B cell (primary cell): ENCODE measurements at regions not wholly inside any gene's neighbourhood (a gene's known extent, or its start where the extent isn't known, plus 50 kb on each side); places are given as distances from the start of the nearest gene placed in this dataset.

Experiments used
- ATAC-seq: fragments of 200-7000 bp; cut with Tn5 transposase; one replicate; pipeline ENCODE4 v1.10.0; 2021; ENCODE audit warnings: low read depth, mild to moderate bottlenecking, moderate number of reproducible peaks, moderate library complexity
- CTCF ChIA-PET: fragments of 350-600 bp; sonication (Branson Sonifier 250); formaldehyde crosslinking; loops from one replicate; lab custom pipeline; 2021; ENCODE audit warnings: antibody characterized with exemption, inconsistent platforms; lab: Charles Lee
- POLR2A ChIA-PET: fragments of 350-600 bp; sonication (Branson Sonifier 250); formaldehyde crosslinking; loops from one replicate; lab custom pipeline; 2021; ENCODE audit warnings: antibody characterized with exemption; lab: Charles Lee
- DNase-seq: peaks from one replicate; pipeline ENCODE4 v3.0.0; 2013
- H2AFZ ChIP-seq: 2 replicates; pipeline ENCODE4 v1.6.1; 2012; ENCODE audit warnings: mild to moderate bottlenecking, low read depth, low read length; ENCODE audit not compliant: insufficient read depth, poor library complexity, severe bottlenecking
- H3K27ac ChIP-seq, 2 donors: 1 replicate in 1 of 2; 2 replicates in 1 of 2; pipeline ENCODE4 v1.5.1; 2012 to 2013; ENCODE audit warnings: low read length in 2 of 2, mild to moderate bottlenecking in 2 of 2, moderate library complexity in 1 of 2
- H3K27me3 ChIP-seq, 4 experiments: fragments of 200-600 bp in 1 of 4; sonication (generic) in 1 of 4; replicated peaks in 1 of 4; 1 replicate in 2 of 4; 2 replicates in 2 of 4; pipeline versions ENCODE4 v1.6.1 to v1.7.0; 2013 to 2016; ENCODE audit warnings: low read length in 3 of 4, mild to moderate bottlenecking in 2 of 4, mixed read lengths in 1 of 4, moderate library complexity in 1 of 4; ENCODE audit not compliant: insufficient read depth in 4 of 4, control insufficient read depth in 3 of 4; ENCODE audit errors: control extremely low read depth in 1 of 4
- H3K36me3 ChIP-seq, 2 experiments: replicated peaks in 1 of 2; 1 replicate in 1 of 2; 2 replicates in 1 of 2; pipeline versions ENCODE4 v1.6.1 to v1.7.1; 2013; ENCODE audit warnings: low read length in 1 of 2; ENCODE audit not compliant: insufficient read depth in 2 of 2, control insufficient read depth in 1 of 2; ENCODE audit errors: control extremely low read depth in 1 of 2, extremely low read depth in 1 of 2
- H3K4me1 ChIP-seq, 2 donors: fragments of 200-600 bp in 1 of 2; sonication (generic) in 1 of 2; 1 replicate in 1 of 2; 2 replicates in 1 of 2; pipeline versions ENCODE4 v1.5.1 to v1.6.1; 2013 to 2017; ENCODE audit warnings: low read length in 2 of 2; ENCODE audit not compliant: control insufficient read depth in 2 of 2, insufficient read depth in 2 of 2
- H3K4me2 ChIP-seq: replicated peaks from 2 replicates; pipeline ENCODE3; 2012; ENCODE audit warnings: mild to moderate bottlenecking, low read depth, low read length; ENCODE audit not compliant: poor library complexity, severe bottlenecking
- H3K4me3 ChIP-seq, 5 experiments: fragments of 200-600 bp in 1 of 5; sonication (generic) in 1 of 5; 1 replicate in 3 of 5; 2 replicates in 2 of 5; pipeline versions ENCODE4 v1.5.1 to v1.7.0; 2011 to 2016; ENCODE audit warnings: low read length in 4 of 5, mild to moderate bottlenecking in 4 of 5, low read depth in 2 of 5, control low read depth in 1 of 5, moderate library complexity in 1 of 5; ENCODE audit not compliant: insufficient read depth in 1 of 5; ENCODE audit errors: control extremely low read depth in 1 of 5, extremely low read depth in 1 of 5
- H3K79me2 ChIP-seq: fragments of 200-600 bp; sonication (generic); one replicate; pipeline ENCODE4 v1.6.0; 2016; ENCODE audit warnings: low read length; ENCODE audit not compliant: control insufficient read depth, insufficient read depth
- H3K9ac ChIP-seq: fragments of 200-600 bp; sonication (generic); 2 replicates; pipeline ENCODE4 v1.6.1; 2017; ENCODE audit warnings: mild to moderate bottlenecking, low read length, moderate library complexity
- H3K9me3 ChIP-seq, 3 donors: one replicate each; pipeline versions ENCODE4 v1.6.1 to v1.7.1; 2013; ENCODE audit warnings: low read length in 2 of 3; ENCODE audit not compliant: control insufficient read depth in 2 of 3, insufficient read depth in 1 of 3; ENCODE audit errors: control extremely low read depth in 1 of 3
- H4K20me1 ChIP-seq: 2 replicates; pipeline ENCODE4 v1.6.0; 2012; ENCODE audit warnings: mild to moderate bottlenecking, low read length; ENCODE audit not compliant: insufficient read depth, control insufficient read depth, poor library complexity, severe bottlenecking
- H3K27ac Mint-ChIP-seq: one replicate; pipeline ENCODE4 v1.8.0; 2021; ENCODE audit warnings: mixed read lengths
- H3K27me3 Mint-ChIP-seq: one replicate; pipeline ENCODE4 v1.8.0; 2021; ENCODE audit warnings: mixed read lengths
- H3K4me1 Mint-ChIP-seq: one replicate; pipeline ENCODE4 v1.8.0; 2021; ENCODE audit warnings: mixed read lengths
- H3K4me3 Mint-ChIP-seq: one replicate; pipeline ENCODE4 v1.8.0; 2021; ENCODE audit warnings: mixed read lengths
- H3K9me3 Mint-ChIP-seq: one replicate; pipeline ENCODE4 v1.8.0; 2022; ENCODE audit warnings: mixed read lengths; ENCODE audit not compliant: insufficient read depth
- EZH2 ChIP-seq: IDR thresholded peaks from 2 replicates; pipeline ENCODE4 v1.6.1; 2012; ENCODE audit warnings: borderline replicate concordance, low read depth, mild to moderate bottlenecking, moderate library complexity, low read length; ENCODE audit not compliant: insufficient read depth, poor library complexity, severe bottlenecking
- WGBS: methylation state at CpG from one replicate; pipeline ENCODE4 v1.1.5; 2013; ENCODE audit warnings: missing lambda C conversion rate; ENCODE audit not compliant: insufficient coverage; 5-methylcytosine and 5-hydroxymethylcytosine counted together
- intact Hi-C: fragments of 100-400 bp; cut with micrococcal nuclease; formaldehyde crosslinking; loops from one replicate; pipeline ENCODE4 v1.10.0; 2022
- TF ChIP-seq, protein P1 (sequence below): fragments of 200-600 bp; IDR thresholded peaks from one replicate; pipeline ENCODE4 v1.8.0; 2022; ENCODE audit warnings: antibody characterized with exemption, mild to moderate bottlenecking

DNA sequence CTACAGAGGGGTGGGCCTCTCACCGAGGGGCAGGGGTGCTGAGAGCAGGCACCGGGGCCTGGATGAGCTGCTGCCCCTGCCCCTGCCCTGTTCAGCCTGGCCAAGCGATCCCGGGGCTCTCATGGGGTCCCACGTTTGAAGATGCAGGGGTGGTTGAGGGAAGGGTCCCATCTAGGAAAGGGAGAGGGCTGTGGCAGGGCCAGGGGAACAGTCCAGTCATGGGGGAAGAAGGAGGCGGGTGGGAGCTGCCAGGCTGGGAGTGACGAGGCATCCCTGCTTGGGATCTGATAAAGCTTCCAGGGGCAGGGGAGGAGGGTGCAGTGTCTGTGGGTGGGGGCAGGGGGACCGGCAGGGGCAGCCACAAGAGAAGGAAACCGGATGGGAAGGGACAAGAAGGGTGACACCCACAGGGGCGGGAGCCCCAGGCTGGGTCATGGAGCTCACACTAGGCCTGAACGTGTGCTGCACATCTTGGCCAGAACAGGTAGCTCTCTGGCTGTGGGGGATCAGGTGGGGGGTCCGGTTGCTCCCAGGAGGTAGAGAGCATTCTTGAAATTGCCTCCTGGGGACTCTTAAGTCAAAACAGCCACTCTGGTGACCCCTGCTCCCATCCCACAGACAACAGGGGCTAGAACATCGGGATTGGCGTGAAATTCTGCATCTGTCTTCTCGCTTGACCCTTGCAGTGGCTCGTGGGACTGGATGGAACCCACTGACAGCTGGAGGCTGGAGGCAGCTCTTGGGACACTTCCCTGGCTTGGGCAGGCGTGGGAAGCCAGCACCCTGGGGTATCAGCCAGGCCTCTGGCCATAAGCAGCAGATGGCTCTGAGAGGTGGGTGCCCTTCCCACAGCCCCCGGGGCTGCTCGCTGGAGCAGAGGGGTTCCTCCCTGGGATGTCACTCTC lies 58.0 kb upstream of the GATA5 start:
- Histone ChIP-seq H3K36me3 (no peaks in the 10 kb centered on the region), H3K79me2 (no peaks in the 10 kb centered on the region), H2AFZ (no peak overlapping the region), H3K4me3 (no peak overlapping the region), H3K9me3 (no peaks in the 10 kb centered on the region), H3K4me2 (no peak overlapping the region), H3K27me3 (peaks cover 0 to 4% (median 0%) of the 10 kb centered on the region in 4 experiments), H3K27ac (no peak overlapping the region), H3K4me1 (no peaks in the 10 kb centered on the region), H4K20me1 (no peaks in the 10 kb centered on the region), H3K9ac (no peak overlapping the region)
- ChIA-PET CTCF (no interaction called here), POLR2A (no interaction called here)
- Mint-ChIP-seq H3K27me3 (peaks cover 6% of the 10 kb centered on the region), H3K4me1 (no peaks in the 10 kb centered on the region), H3K4me3 (no peak overlapping the region), H3K9me3 (no peaks in the 10 kb centered on the region), H3K27ac (no peak overlapping the region)
- intact Hi-C loops: no loop called here
- ATAC-seq (no peak), DNase-seq (no peak)
- no peak for TF ChIP-seq EZH2
- TF ChIP-seq, protein P1, sequence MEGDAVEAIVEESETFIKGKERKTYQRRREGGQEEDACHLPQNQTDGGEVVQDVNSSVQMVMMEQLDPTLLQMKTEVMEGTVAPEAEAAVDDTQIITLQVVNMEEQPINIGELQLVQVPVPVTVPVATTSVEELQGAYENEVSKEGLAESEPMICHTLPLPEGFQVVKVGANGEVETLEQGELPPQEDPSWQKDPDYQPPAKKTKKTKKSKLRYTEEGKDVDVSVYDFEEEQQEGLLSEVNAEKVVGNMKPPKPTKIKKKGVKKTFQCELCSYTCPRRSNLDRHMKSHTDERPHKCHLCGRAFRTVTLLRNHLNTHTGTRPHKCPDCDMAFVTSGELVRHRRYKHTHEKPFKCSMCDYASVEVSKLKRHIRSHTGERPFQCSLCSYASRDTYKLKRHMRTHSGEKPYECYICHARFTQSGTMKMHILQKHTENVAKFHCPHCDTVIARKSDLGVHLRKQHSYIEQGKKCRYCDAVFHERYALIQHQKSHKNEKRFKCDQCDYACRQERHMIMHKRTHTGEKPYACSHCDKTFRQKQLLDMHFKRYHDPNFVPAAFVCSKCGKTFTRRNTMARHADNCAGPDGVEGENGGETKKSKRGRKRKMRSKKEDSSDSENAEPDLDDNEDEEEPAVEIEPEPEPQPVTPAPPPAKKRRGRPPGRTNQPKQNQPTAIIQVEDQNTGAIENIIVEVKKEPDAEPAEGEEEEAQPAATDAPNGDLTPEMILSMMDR: no peak
- WGBS: 69% methylated on average over 18 of the region's 19 CpGs

DNA sequence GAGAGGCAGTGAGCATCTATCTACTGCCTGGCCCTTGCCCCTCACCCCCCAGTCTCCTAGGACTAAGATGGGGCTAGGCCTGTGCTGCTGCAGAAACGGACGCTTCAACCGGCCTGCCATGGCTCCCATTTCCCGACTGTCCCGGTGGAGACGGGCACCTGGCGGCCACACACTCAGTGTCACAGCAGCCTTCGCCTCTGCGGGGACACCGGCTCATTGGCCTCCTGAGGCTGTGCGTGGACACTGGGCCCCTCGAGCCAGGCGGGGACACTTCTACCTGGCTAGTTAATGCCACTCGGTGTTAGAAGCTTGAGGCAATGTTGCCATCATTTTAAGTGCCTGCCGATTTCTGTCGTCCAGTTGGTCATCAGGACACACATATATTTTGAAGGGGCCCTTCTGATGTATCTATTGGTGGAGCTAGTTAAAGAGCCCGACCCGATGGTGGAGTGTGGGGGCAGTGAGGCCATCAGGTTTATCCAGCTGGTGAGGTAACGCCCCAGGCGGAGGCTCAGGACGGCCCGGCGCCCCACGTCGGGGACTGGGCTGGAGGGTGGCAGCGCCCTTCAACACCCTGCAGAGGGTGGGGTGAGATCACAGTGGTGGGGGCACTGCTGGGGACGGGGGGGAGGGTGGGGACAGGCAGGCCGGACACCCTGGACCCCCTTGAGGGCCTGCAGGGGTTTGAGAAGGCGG lies 58.9 kb upstream of the GATA5 start:
- Histone ChIP-seq H3K27ac (no peak overlapping the region), H3K79me2 (no peaks in the 10 kb centered on the region), H3K4me1 (no peaks in the 10 kb centered on the region), H4K20me1 (no peaks in the 10 kb centered on the region), H3K4me2 (no peak overlapping the region), H3K27me3 (peaks cover 0 to 4% (median 0%) of the 10 kb centered on the region in 4 experiments), H2AFZ (no peak overlapping the region), H3K4me3 (no peak overlapping the region), H3K9ac (no peak overlapping the region), H3K36me3 (no peaks in the 10 kb centered on the region), H3K9me3 (no peaks in the 10 kb centered on the region)
- no peaks in the 10 kb centered on the region for H3K9me3 Mint-ChIP-seq
- intact Hi-C loops: no loop called here
- ChIA-PET CTCF (no interaction called here), POLR2A (no interaction called here)
- no peaks in the 10 kb centered on the region for H3K4me1 Mint-ChIP-seq
- 94% methylated on average over 27 of the region's 29 CpGs for WGBS
- DNase-seq: no peak
- peaks cover 6% of the 10 kb centered on the region for H3K27me3 Mint-ChIP-seq
- H3K27ac Mint-ChIP-seq: no peak overlapping the region
- ATAC-seq: no peak
- no peak for TF ChIP-seq EZH2
- TF ChIP-seq, protein P1: no peak
- H3K4me3 Mint-ChIP-seq: no peak overlapping the region
